Neural progenitor cell (in vitro differentiated cells): ENCODE measurements at regions not wholly inside any gene's neighbourhood (a gene's known extent, or its start where the extent isn't known, plus 50 kb on each side); places are given as distances from the start of the nearest gene placed in this dataset.

ENCODE experiments used
- DNase-seq: peaks from one replicate; pipeline ENCODE4 v3.0.0-alpha.2; 2016; ENCODE audit warnings: low spot score
- H2AFZ ChIP-seq: fragments of 200-600 bp; sonication (generic); replicated peaks from 2 replicates; pipeline ENCODE4 v1.6.1; 2016; ENCODE audit warnings: antibody characterized with exemption
- H3F3A ChIP-seq: fragments of 200-600 bp; sonication (generic); 2 replicates; pipeline ENCODE4 v1.6.1; 2016; ENCODE audit warnings: antibody characterized with exemption, low read depth
- H3K27ac ChIP-seq: fragments of 200-600 bp; sonication (generic); 2 replicates; pipeline ENCODE4 v1.5.1; 2016; ENCODE audit warnings: mild to moderate bottlenecking
- H3K27me3 ChIP-seq: fragments of 200-600 bp; sonication (generic); 2 replicates; pipeline ENCODE4 v1.6.1; 2016; ENCODE audit warnings: mild to moderate bottlenecking, moderate library complexity
- H3K36me3 ChIP-seq: fragments of 200-600 bp; sonication (generic); 2 replicates; pipeline ENCODE4 v1.5.1; 2016
- H3K4me1 ChIP-seq: fragments of 200-600 bp; sonication (generic); 2 replicates; pipeline ENCODE4 v1.6.1; 2016; ENCODE audit warnings: mixed run types
- H3K4me2 ChIP-seq: fragments of 200-600 bp; sonication (generic); 2 replicates; pipeline ENCODE4 v1.6.1; 2016
- H3K4me3 ChIP-seq: fragments of 200-600 bp; sonication (generic); 2 replicates; pipeline ENCODE4 v1.5.1; 2016
- H3K79me2 ChIP-seq: fragments of 200-600 bp; sonication (generic); 2 replicates; pipeline ENCODE4 v1.6.1; 2016; ENCODE audit warnings: low read depth
- H3K9ac ChIP-seq: fragments of 200-600 bp; sonication (generic); 2 replicates; pipeline ENCODE4 v1.6.1; 2016
- H3K9me3 ChIP-seq: fragments of 200-600 bp; sonication (generic); 2 replicates; pipeline ENCODE4 v1.5.1; 2016; ENCODE audit warnings: low read depth
- H4K20me1 ChIP-seq: fragments of 200-600 bp; sonication (generic); 2 replicates; pipeline ENCODE4 v1.6.1; 2016; ENCODE audit warnings: low read depth
- H3K27ac Mint-ChIP-seq: 3 replicates; pipeline ENCODE4 v1.8.0; 2021; ENCODE audit warnings: mixed read lengths
- H3K27me3 Mint-ChIP-seq: 2 replicates; pipeline ENCODE4 v1.8.0; 2022; ENCODE audit warnings: low read depth, mild to moderate bottlenecking, inconsistent platforms, moderate library complexity, mixed read lengths; ENCODE audit not compliant: insufficient read depth
- H3K36me3 Mint-ChIP-seq: 3 replicates; pipeline ENCODE4 v1.8.0; 2021; ENCODE audit warnings: mixed read lengths
- H3K4me1 Mint-ChIP-seq: 3 replicates; pipeline ENCODE4 v1.8.0; 2021; ENCODE audit warnings: mixed read lengths
- H3K4me3 Mint-ChIP-seq: 3 replicates; pipeline ENCODE4 v1.8.0; 2021; ENCODE audit warnings: mild to moderate bottlenecking, moderate library complexity, mixed read lengths
- H3K9me3 Mint-ChIP-seq: 3 replicates; pipeline ENCODE4 v1.8.0; 2020; ENCODE audit warnings: mixed read lengths
- CTCF ChIP-seq: fragments of 200-600 bp; sonication (generic); IDR thresholded peaks from 2 replicates; pipeline ENCODE4 v1.5.1; 2017; ENCODE audit warnings: antibody characterized with exemption, mild to moderate bottlenecking
- EZH2 ChIP-seq: fragments of 200-600 bp; sonication (generic); IDR thresholded peaks from 2 replicates; pipeline ENCODE4 v1.6.1; 2017; ENCODE audit warnings: antibody characterized with exemption, mild to moderate bottlenecking, moderate library complexity
- EZH2phosphoT487 ChIP-seq: fragments of 200-600 bp; sonication (generic); IDR thresholded peaks from 2 replicates; pipeline ENCODE4 v1.6.1; 2017; ENCODE audit warnings: antibody characterized with exemption

DNA sequence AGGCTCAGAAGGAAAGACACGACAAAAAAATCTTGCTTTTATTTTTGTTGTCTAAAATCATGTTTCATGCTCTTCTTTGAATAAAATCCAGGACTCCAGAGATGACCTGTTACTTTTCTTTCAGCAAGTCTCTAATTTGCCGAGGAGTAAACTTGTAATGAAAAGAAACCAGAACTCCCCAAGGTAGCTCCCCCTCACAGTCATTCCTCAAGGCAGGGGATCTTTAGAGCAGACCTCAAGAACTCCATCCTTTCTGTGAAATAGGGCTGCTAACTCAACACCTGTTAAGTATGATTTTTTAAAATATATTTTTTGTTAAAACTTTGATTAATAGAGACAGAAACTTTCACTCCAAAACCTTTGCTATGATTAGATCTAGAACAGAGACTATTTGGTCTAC is 82.7 kb upstream of the ABCD3 start:
- TF ChIP-seq EZH2phosphoT487: no peak
- no peak for TF ChIP-seq CTCF
- TF ChIP-seq EZH2: no peak
- no peaks in the 10 kb centered on the region for H3K36me3 ChIP-seq
- no peaks in the 10 kb centered on the region for H3K79me2 ChIP-seq
- H3K36me3 Mint-ChIP-seq: no peaks in the 10 kb centered on the region
- no peak overlapping the region for H3K27ac Mint-ChIP-seq
- no peak overlapping the region for H3K4me3 ChIP-seq
- H3K4me2 ChIP-seq: no peak overlapping the region
- no peak overlapping the region for H3K4me3 Mint-ChIP-seq
- H3K9me3 Mint-ChIP-seq: no peaks in the 10 kb centered on the region
- H3K9me3 ChIP-seq: no peaks in the 10 kb centered on the region
- peaks cover 5% of the 10 kb centered on the region for H3K27me3 Mint-ChIP-seq
- no peak for DNase-seq
- no peak overlapping the region for H3K27ac ChIP-seq
- no peaks in the 10 kb centered on the region for H4K20me1 ChIP-seq
- H3K4me1 ChIP-seq: no peaks in the 10 kb centered on the region
- H3K27me3 ChIP-seq: no peaks in the 10 kb centered on the region
- no peak overlapping the region for H2AFZ ChIP-seq
- H3K9ac ChIP-seq: no peak overlapping the region
- H3F3A ChIP-seq: no peaks in the 10 kb centered on the region
- H3K4me1 Mint-ChIP-seq: peaks cover 2% of the 10 kb centered on the region

GRCh38 chr1:94334764-94335163 is 83.4 kb upstream of the ABCD3 start:
- H3K27ac ChIP-seq: no peak overlapping the region
- H3K36me3 ChIP-seq: no peaks in the 10 kb centered on the region
- no peaks in the 10 kb centered on the region for H3K27me3 ChIP-seq
- no peak overlapping the region for H2AFZ ChIP-seq
- Mint-ChIP-seq H3K9me3 (no peaks in the 10 kb centered on the region), H3K27ac (no peak overlapping the region), H3K36me3 (no peaks in the 10 kb centered on the region), H3K4me1 (peaks cover 2% of the 10 kb centered on the region), H3K4me3 (no peak overlapping the region), H3K27me3 (peaks cover 5% of the 10 kb centered on the region)
- no peak for DNase-seq
- H3K4me2 ChIP-seq: no peak overlapping the region
- no peaks in the 10 kb centered on the region for H3K9me3 ChIP-seq
- no peaks in the 10 kb centered on the region for H4K20me1 ChIP-seq
- H3K79me2 ChIP-seq: no peaks in the 10 kb centered on the region
- no peak for TF ChIP-seq EZH2
- no peak overlapping the region for H3K4me3 ChIP-seq
- H3K4me1 ChIP-seq: no peaks in the 10 kb centered on the region
- H3F3A ChIP-seq: no peaks in the 10 kb centered on the region
- H3K9ac ChIP-seq: no peak overlapping the region

GRCh38 chr1:94332952-94333351 is 85.2 kb upstream of the ABCD3 start:
- Mint-ChIP-seq H3K36me3 (no peaks in the 10 kb centered on the region), H3K27me3 (peaks cover 5% of the 10 kb centered on the region), H3K9me3 (no peaks in the 10 kb centered on the region), H3K4me1 (peaks cover 7% of the 10 kb centered on the region), H3K27ac (no peak overlapping the region), H3K4me3 (no peak overlapping the region)
- Histone ChIP-seq H2AFZ (no peak overlapping the region), H3K4me1 (peaks cover 9% of the 10 kb centered on the region), H3K79me2 (no peaks in the 10 kb centered on the region), H3K9me3 (no peaks in the 10 kb centered on the region), H3K27me3 (no peaks in the 10 kb centered on the region), H3K27ac (no peak overlapping the region), H4K20me1 (no peaks in the 10 kb centered on the region), H3K9ac (no peak overlapping the region), H3K36me3 (no peaks in the 10 kb centered on the region), H3F3A (no peaks in the 10 kb centered on the region), H3K4me2 (no peak overlapping the region), H3K4me3 (no peak overlapping the region)
- TF ChIP-seq EZH2phosphoT487: no peak
- no peak for TF ChIP-seq EZH2
- TF ChIP-seq CTCF: no peak
- no peak for DNase-seq

GRCh38 chr1:94332516-94332915 is 85.7 kb upstream of the ABCD3 start:
- H3K4me1 ChIP-seq: peaks cover 13% of the 10 kb centered on the region
- peaks cover 3% of the 10 kb centered on the region for H3K27me3 Mint-ChIP-seq
- H3K27ac ChIP-seq: no peak overlapping the region
- H3F3A ChIP-seq: no peaks in the 10 kb centered on the region
- DNase-seq: no peak
- no peak for TF ChIP-seq EZH2
- TF ChIP-seq CTCF: no peak
- TF ChIP-seq EZH2phosphoT487: no peak
- H4K20me1 ChIP-seq: no peaks in the 10 kb centered on the region
- H3K4me3 ChIP-seq: no peak overlapping the region
- no peaks in the 10 kb centered on the region for H3K27me3 ChIP-seq
- no peak overlapping the region for H3K4me2 ChIP-seq
- no peak overlapping the region for H3K4me3 Mint-ChIP-seq
- no peak overlapping the region for H3K9ac ChIP-seq
- H3K36me3 Mint-ChIP-seq: no peaks in the 10 kb centered on the region
- no peaks in the 10 kb centered on the region for H3K9me3 Mint-ChIP-seq
- no peaks in the 10 kb centered on the region for H3K79me2 ChIP-seq
- no peaks in the 10 kb centered on the region for H3K9me3 ChIP-seq
- no peak overlapping the region for H2AFZ ChIP-seq
- H3K4me1 Mint-ChIP-seq: peaks cover 10% of the 10 kb centered on the region
- H3K36me3 ChIP-seq: no peaks in the 10 kb centered on the region
- H3K27ac Mint-ChIP-seq: no peak overlapping the region
